ENCODE measurements at regions not wholly inside any gene's neighbourhood (a gene's known extent, or its start where the extent isn't known, plus 50 kb on each side); places are given as distances from the start of the nearest gene placed in this dataset.

- TF ChIP-seq SRF (IDR thresholded peaks at IDR 0.05; ENCODE audit: low read depth, low read length) (no peak), POU5F1 (IDR thresholded peaks at IDR 0.05; ENCODE audit: low read depth, low read length) (no peak), EP300 (IDR thresholded peaks at IDR 0.05; ENCODE audit: borderline replicate concordance in 1 of 2, low read depth in 2 of 2, low read length in 2 of 2) (no peak), EZH2 (IDR thresholded peaks at IDR 0.05; ENCODE audit: low read depth, low read length, severe bottlenecking) (no peak), CTCF (IDR thresholded peaks at IDR 0.05; ENCODE audit: control extremely low read depth in 1 of 3, insufficient read depth in 1 of 3, low read depth in 1 of 3, low read length in 3 of 3) (no peak)
Observed at GRCh38 chr7:52830801-52831200, 204.6 kb upstream of the POM121L12 start.

All from H1 (cell line).